ENCODE measurements at regions not wholly inside any gene's neighbourhood (a gene's known extent, or its start where the extent isn't known, plus 50 kb on each side); places are given as distances from the start of the nearest gene placed in this dataset.

DNA sequence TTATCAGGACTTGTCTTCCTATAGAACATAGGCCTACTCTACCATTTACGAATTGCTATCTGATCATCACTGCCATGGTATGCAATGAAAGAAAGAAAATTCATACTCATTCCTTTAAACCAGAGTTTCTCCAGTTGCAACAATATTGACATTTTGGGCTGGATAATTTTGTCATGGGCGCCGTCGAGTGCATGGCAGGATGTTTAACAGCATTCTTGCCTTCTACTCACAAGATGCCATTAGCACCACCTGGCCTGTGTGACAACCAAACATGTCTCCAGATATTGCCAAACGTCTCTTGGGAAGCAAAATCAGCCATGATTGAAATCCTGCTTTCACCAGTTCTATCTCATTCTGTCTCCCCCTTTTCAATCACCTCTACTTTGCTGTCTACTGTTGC, 63.6 kb upstream of the ARHGAP24 start:
- no peak overlapping the region for H3K27ac ChIP-seq
- DNase-seq: no peak
- H3K4me1 ChIP-seq: no peaks in the 10 kb centered on the region
- no peak overlapping the region for H3K4me3 ChIP-seq
- H3K9ac ChIP-seq (ENCODE audit: low read depth in 2 of 2, low read length in 2 of 2): no peak overlapping the region
- no peaks in the 10 kb centered on the region for H3K27me3 ChIP-seq
- TF ChIP-seq, protein P1, sequence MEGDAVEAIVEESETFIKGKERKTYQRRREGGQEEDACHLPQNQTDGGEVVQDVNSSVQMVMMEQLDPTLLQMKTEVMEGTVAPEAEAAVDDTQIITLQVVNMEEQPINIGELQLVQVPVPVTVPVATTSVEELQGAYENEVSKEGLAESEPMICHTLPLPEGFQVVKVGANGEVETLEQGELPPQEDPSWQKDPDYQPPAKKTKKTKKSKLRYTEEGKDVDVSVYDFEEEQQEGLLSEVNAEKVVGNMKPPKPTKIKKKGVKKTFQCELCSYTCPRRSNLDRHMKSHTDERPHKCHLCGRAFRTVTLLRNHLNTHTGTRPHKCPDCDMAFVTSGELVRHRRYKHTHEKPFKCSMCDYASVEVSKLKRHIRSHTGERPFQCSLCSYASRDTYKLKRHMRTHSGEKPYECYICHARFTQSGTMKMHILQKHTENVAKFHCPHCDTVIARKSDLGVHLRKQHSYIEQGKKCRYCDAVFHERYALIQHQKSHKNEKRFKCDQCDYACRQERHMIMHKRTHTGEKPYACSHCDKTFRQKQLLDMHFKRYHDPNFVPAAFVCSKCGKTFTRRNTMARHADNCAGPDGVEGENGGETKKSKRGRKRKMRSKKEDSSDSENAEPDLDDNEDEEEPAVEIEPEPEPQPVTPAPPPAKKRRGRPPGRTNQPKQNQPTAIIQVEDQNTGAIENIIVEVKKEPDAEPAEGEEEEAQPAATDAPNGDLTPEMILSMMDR (IDR thresholded peaks at IDR 0.05): no peak
- intact Hi-C loops (cut with DNase I): no loop called here
- no peaks in the 10 kb centered on the region for H3K9me3 ChIP-seq
- H3K36me3 ChIP-seq: no peaks in the 10 kb centered on the region

DNA sequence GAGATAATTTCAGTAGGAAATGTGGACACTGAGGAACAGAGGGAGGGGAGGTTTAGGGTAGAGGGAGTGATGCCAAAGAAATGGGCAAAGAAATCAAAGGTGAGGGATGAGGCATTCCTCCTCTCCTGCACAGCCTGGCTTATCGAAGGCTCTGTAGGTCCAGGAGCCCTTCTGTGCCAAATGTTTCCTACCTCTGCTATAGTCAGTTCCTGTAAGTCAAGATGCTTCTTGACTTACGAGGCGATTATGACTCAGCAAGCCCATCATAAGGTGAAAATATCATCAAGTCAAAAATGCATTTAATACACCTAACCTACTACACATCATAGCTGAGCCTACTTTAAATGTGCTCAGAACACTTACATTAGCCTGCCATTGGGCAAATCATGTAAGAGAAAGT, 60.0 kb upstream of the ARHGAP24 start:
- H3K36me3 ChIP-seq: no peaks in the 10 kb centered on the region
- H3K4me1 ChIP-seq: no peaks in the 10 kb centered on the region
- intact Hi-C loops (cut with DNase I): no loop called here
- no peak overlapping the region for H3K4me3 ChIP-seq
- TF ChIP-seq, protein P1 (IDR thresholded peaks at IDR 0.05): no peak
- H3K27me3 ChIP-seq: no peaks in the 10 kb centered on the region
- no peak overlapping the region for H3K9ac ChIP-seq (ENCODE audit: low read depth in 2 of 2, low read length in 2 of 2)
- no peak for DNase-seq
- no peaks in the 10 kb centered on the region for H3K9me3 ChIP-seq
- no peak overlapping the region for H3K27ac ChIP-seq

DNA sequence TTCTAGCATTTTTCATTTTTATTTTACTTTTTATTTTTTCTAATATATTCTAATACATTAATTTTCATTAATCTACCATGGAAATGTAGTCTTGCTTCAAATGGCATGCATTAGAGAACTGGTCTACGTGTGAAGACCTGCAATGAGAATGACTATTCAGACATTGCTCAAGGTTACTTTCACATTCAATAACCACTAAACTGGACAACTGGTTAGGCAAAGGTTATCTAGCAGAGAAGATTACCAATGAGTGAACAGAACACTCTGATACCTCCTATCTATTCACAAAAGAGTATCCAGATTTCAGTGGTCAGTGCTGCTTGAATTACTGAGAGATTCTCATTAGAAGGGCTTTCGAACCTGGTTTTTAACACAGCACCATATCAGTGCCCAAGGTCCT, 58.9 kb upstream of the ARHGAP24 start:
- DNase-seq: no peak
- TF ChIP-seq, protein P1 (IDR thresholded peaks at IDR 0.05): no peak
- Histone ChIP-seq H3K4me3 (no peak overlapping the region), H3K27ac (no peak overlapping the region), H3K4me1 (no peaks in the 10 kb centered on the region), H3K9me3 (no peaks in the 10 kb centered on the region), H3K36me3 (no peaks in the 10 kb centered on the region), H3K27me3 (no peaks in the 10 kb centered on the region), H3K9ac (ENCODE audit: low read depth in 2 of 2, low read length in 2 of 2) (no peak overlapping the region)
- intact Hi-C loops (cut with DNase I): no loop called here

DNA sequence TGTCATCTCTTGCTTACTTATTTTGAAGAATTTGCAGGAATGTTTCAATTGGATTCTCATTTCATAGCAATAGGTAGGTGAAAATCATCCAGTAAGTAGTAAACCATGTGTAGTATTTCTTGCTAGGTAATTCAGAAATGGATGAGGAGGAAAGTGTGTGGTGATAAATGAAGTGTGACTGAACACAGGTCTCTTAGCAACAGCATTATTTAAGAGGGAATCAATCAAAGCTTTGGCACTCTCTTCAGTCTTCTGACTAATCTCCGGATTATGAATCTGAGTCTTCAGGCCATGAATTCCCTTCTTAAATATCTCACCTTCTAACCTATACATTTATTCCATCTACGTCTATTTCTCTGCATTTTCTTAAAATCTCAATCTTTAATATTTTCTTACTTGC, 55.8 kb upstream of the ARHGAP24 start:
- H3K4me1 ChIP-seq: no peaks in the 10 kb centered on the region
- intact Hi-C loops (cut with DNase I): no loop called here
- H3K4me3 ChIP-seq: no peak overlapping the region
- no peak overlapping the region for H3K27ac ChIP-seq
- TF ChIP-seq, protein P1 (IDR thresholded peaks at IDR 0.05): no peak
- H3K27me3 ChIP-seq: no peaks in the 10 kb centered on the region
- DNase-seq: no peak
- no peaks in the 10 kb centered on the region for H3K9me3 ChIP-seq
- no peak overlapping the region for H3K9ac ChIP-seq (ENCODE audit: low read depth in 2 of 2, low read length in 2 of 2)
- H3K36me3 ChIP-seq: no peaks in the 10 kb centered on the region

DNA sequence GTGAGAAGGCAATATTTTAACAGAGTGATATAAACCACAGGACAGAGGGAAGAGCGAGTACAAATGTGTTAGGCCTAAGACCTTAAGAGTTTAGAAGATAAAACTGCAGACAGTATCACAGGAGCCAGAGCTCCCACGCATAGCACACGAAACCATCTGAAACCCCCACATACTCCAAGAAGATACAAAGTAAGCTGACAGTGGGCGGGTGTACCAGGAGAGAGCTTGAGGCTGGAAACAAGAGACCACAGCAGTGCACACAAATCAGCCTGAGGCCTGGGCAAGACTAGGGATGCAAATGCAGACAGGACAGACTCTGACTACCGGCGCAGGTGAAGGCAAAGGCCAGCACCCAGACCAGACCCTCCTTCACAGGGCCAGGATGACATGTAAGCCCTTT, 54.1 kb upstream of the ARHGAP24 start:
- Histone ChIP-seq H3K4me1 (no peaks in the 10 kb centered on the region), H3K27me3 (no peaks in the 10 kb centered on the region), H3K9me3 (no peaks in the 10 kb centered on the region), H3K36me3 (no peaks in the 10 kb centered on the region), H3K9ac (ENCODE audit: low read depth in 2 of 2, low read length in 2 of 2) (no peak overlapping the region), H3K4me3 (no peak overlapping the region), H3K27ac (no peak overlapping the region)
- intact Hi-C loops (cut with DNase I): loop anchor here (2.0 kb wide), 1 partner anchor 328 kb away; no protein-coding TSS in a partner anchor
- DNase-seq: no peak
- TF ChIP-seq, protein P1 (IDR thresholded peaks at IDR 0.05): no peak

DNA sequence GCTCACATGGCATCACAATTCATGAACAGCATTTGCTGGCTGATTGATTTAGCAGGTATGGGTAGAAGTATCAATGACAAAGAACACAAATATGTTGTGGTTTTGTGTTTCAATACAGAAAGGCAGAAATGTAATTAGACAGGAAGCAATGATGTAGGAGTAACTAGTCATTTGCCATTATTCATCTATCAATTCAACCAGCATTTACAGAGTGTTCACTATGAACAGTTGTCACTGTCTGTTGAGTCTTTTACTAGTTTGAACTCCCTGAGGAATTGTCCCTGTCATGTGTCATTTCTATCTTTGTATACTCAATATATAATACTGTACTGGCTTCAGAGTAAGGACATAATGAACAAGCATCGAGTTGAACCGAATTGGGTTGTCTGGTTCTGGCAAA, 51.5 kb upstream of the ARHGAP24 start:
- intact Hi-C loops (cut with DNase I): no loop called here
- Histone ChIP-seq H3K9ac (ENCODE audit: low read depth in 2 of 2, low read length in 2 of 2) (no peak overlapping the region), H3K27me3 (no peaks in the 10 kb centered on the region), H3K4me1 (no peaks in the 10 kb centered on the region), H3K36me3 (no peaks in the 10 kb centered on the region), H3K9me3 (no peaks in the 10 kb centered on the region), H3K4me3 (no peak overlapping the region), H3K27ac (no peak overlapping the region)
- no peak for DNase-seq
- TF ChIP-seq, protein P1 (IDR thresholded peaks at IDR 0.05): no peak

Data from colonic mucosa (tissue), 4 donors.